ENCODE measurements at regions not wholly inside any gene's neighbourhood (a gene's known extent, or its start where the extent isn't known, plus 50 kb on each side); places are given as distances from the start of the nearest gene placed in this dataset.

DNA sequence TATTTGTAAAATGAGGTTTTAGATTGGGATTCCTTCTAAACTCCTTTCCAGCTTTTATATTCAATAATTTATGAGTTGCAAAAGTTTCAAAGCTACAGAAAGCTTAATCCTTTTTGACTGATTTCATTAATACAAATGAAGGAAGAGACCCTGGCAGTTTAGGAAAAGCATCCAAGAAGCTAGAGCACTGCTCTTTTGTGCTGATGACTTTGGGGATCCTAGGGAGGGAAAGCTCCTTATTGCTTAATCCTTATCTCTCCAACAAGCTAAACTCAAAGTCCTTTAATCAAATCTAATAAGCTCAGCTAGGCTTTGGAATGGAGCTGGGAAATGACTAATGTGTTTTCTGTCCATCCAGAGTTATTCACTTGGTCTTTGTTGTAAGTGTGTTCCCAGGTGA lies 285.4 kb downstream of the ACTR3B start:
- H3K4me3 ChIP-seq (ENCODE audit: low read depth, low read length) = no peak overlapping the region
- DNase-seq = no peak
- no peaks in the 10 kb centered on the region for H3K27me3 ChIP-seq (replicated peaks)
- H3K27ac ChIP-seq = no peak overlapping the region
- H3K36me3 ChIP-seq (replicated peaks) = no peaks in the 10 kb centered on the region
- in situ Hi-C loops (cut with HindIII; ENCODE audit: low pct_ligation_motif_present, low sequenced_read_pairs) = no loop called here
- TF ChIP-seq, protein P1, sequence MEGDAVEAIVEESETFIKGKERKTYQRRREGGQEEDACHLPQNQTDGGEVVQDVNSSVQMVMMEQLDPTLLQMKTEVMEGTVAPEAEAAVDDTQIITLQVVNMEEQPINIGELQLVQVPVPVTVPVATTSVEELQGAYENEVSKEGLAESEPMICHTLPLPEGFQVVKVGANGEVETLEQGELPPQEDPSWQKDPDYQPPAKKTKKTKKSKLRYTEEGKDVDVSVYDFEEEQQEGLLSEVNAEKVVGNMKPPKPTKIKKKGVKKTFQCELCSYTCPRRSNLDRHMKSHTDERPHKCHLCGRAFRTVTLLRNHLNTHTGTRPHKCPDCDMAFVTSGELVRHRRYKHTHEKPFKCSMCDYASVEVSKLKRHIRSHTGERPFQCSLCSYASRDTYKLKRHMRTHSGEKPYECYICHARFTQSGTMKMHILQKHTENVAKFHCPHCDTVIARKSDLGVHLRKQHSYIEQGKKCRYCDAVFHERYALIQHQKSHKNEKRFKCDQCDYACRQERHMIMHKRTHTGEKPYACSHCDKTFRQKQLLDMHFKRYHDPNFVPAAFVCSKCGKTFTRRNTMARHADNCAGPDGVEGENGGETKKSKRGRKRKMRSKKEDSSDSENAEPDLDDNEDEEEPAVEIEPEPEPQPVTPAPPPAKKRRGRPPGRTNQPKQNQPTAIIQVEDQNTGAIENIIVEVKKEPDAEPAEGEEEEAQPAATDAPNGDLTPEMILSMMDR (IDR thresholded peaks at IDR 0.05; ENCODE audit: low read depth, low read length, missing control alignments) = no peak

DNA sequence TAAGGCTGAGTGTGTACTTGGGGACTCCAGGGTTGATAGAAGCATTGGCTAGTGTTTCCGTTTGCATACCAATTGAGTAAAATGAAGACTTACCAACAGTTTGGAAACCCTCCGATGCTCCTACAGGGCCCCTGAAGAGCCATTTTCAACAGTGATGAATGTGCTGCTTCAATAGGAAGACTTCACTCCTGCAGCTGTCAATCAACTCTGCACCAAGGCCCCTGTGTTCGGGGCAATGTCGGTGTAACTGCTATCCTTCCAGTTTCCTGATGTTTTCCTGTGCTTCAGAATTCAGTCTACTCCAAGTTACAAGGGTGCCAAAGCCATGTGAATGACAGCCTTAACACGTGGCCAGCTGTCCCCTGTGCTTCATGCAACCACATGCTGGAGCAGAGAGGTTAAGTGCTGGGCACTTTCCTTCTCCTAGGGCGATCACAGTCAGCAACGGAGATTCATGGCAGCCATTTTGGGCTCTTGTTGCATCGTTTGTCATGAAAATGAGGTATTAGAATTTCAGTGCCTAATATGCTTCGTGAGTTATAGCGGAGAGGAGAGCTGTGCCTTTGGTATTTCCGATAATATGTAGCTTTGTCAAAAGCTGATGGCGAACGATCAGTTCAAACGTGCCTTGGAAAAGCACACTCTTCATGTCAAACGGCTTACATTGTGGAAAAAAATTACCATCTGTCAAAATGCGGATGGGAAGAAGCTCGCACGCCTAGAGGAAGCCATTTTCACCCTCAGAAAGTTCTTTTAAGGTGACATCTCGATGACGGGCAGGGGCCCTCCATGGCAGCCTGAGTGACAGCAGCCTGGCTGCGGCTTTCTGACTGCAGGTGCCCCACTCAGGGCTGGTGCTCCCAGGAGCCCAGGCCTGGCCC lies 287.8 kb downstream of the ACTR3B start:
- H3K27me3 ChIP-seq (replicated peaks) = no peaks in the 10 kb centered on the region
- no peaks in the 10 kb centered on the region for H3K36me3 ChIP-seq (replicated peaks)
- H3K27ac ChIP-seq = no peak overlapping the region
- in situ Hi-C loops (cut with HindIII; ENCODE audit: low pct_ligation_motif_present, low sequenced_read_pairs) = no loop called here
- H3K4me3 ChIP-seq (ENCODE audit: low read depth, low read length) = no peak overlapping the region
- TF ChIP-seq, protein P1 (IDR thresholded peaks at IDR 0.05; ENCODE audit: low read depth, low read length, missing control alignments) = no peak
- DNase-seq = no peak

DNA sequence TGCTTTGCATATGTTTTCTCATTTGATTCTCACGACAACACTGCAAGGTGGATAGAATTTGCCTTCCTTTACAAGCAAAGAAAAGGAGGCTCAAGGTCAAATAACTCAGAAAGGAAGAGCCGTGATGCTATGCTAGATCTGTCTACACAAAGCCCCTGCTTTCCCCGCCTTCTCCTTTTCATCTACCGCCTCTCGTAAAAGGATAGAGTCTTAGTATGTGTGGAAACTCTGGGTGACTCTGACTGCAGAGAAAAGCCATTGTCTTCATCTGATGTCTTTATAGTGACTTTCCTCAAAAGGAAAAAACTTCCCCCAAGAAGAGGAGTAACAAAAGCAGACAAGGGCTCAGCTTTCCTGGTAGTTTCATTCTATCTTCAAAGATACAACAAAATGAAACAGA lies 292.7 kb downstream of the ACTR3B start:
- Histone ChIP-seq H3K4me3 (ENCODE audit: low read depth, low read length) (no peak overlapping the region), H3K36me3 (replicated peaks) (no peaks in the 10 kb centered on the region), H3K27ac (no peak overlapping the region), H3K27me3 (replicated peaks) (no peaks in the 10 kb centered on the region)
- TF ChIP-seq, protein P1 (IDR thresholded peaks at IDR 0.05; ENCODE audit: low read depth, low read length, missing control alignments) = no peak
- DNase-seq = no peak
- in situ Hi-C loops (cut with HindIII; ENCODE audit: low pct_ligation_motif_present, low sequenced_read_pairs) = no loop called here

DNA sequence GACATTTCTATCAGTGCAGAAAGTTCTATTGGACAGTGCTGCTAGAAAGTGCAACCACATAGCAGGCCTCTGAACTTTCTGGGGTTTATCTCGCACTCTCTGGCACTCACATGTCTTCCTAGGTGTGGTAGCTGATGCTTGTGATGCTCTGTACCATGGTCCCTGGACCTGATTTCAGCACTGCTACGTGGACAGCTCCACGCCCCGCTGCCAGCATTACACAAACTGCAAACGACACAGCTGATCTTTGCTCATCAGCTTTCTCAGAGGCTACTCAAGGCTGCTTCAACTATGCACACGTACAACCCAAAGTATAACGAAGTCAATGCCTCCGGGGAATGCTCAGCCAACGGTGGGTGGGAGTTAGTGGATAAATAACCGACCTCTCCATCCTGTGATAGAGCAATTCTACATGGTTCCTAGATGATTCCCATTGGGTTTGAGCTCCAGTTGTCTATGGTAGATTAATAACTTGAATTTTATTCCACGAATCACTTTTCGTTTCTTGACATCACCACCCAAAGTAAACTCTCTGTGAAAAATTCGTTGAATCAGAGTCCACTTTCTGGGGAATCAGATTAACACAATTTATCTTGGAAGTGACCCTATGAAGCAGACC lies 302.5 kb downstream of the ACTR3B start:
- Histone ChIP-seq H3K27me3 (replicated peaks) (no peaks in the 10 kb centered on the region), H3K27ac (no peak overlapping the region), H3K4me3 (ENCODE audit: low read depth, low read length) (no peak overlapping the region), H3K36me3 (replicated peaks) (no peaks in the 10 kb centered on the region)
- TF ChIP-seq, protein P1 (IDR thresholded peaks at IDR 0.05; ENCODE audit: low read depth, low read length, missing control alignments) = no peak
- DNase-seq = no peak
- in situ Hi-C loops (cut with HindIII; ENCODE audit: low pct_ligation_motif_present, low sequenced_read_pairs) = no loop called here

DNA sequence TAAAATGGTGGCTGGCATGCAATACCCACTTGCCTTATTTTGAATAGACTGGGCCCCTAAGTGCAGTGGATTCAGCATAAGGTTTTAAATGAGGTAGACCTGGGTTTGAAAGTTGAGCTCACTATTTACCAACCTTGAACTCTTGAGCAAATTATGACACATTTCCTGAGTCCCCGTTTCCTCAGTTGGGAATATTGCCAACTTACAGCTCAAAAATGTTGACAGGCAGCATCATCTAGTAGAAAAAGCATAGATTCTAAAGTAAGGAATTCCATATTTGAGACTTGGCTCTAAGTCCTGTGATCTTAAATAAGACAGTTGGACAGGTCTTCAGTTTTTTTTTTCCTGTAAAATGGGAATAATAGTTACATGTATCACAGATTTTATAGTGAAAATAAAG lies 305.5 kb downstream of the ACTR3B start:
- Histone ChIP-seq H3K4me3 (ENCODE audit: low read depth, low read length) (no peak overlapping the region), H3K36me3 (replicated peaks) (no peaks in the 10 kb centered on the region), H3K27ac (no peak overlapping the region), H3K27me3 (replicated peaks) (no peaks in the 10 kb centered on the region)
- TF ChIP-seq, protein P1 (IDR thresholded peaks at IDR 0.05; ENCODE audit: low read depth, low read length, missing control alignments) = no peak
- in situ Hi-C loops (cut with HindIII; ENCODE audit: low pct_ligation_motif_present, low sequenced_read_pairs) = no loop called here
- no peak for DNase-seq

Data from brain microvascular endothelial cell (primary cell).